Stimulated activated effector memory CD8-positive, alpha-beta T cell treated with anti-CD3 and anti-CD28 coated beads, Interleukin-12 subunit alpha, Interleukin-12 subunit beta, amount 100 ng/mL, for 72 hours (primary cell): ENCODE measurements at regions not wholly inside any gene's neighbourhood (a gene's known extent, or its start where the extent isn't known, plus 50 kb on each side); places are given as distances from the start of the nearest gene placed in this dataset.

Experiments
- ATAC-seq: fragments of 150-1000 bp; cut with Tn5 transposase; 2 replicates; pipeline ENCODE4 v1.10.0; 2021
- DNase-seq, 2 donors: peaks; one replicate each; pipeline ENCODE4 v3.0.0; 2021 to 2022; ENCODE audit warnings: low spot score in 2 of 2
- H3K27ac Mint-ChIP-seq: one replicate; pipeline ENCODE4 v1.8.0; 2022; ENCODE audit warnings: mild to moderate bottlenecking, mixed read lengths
- H3K36me3 Mint-ChIP-seq: one replicate; pipeline ENCODE4 v1.8.0; 2022; ENCODE audit warnings: mild to moderate bottlenecking, mixed read lengths
- H3K4me1 Mint-ChIP-seq: one replicate; pipeline ENCODE4 v1.8.0; 2022; ENCODE audit warnings: mixed read lengths
- H3K4me3 Mint-ChIP-seq: one replicate; pipeline ENCODE4 v1.8.0; 2022; ENCODE audit warnings: mild to moderate bottlenecking, mixed read lengths
- H3K9me3 Mint-ChIP-seq: one replicate; pipeline ENCODE4 v1.8.0; 2022; ENCODE audit warnings: mixed read lengths

GRCh38 chr9:82164159-82164558, 175.6 kb downstream of the SPATA31D1 start:
- DNase-seq (no peak), ATAC-seq (no peak)
- Mint-ChIP-seq H3K36me3 (no peaks in the 10 kb centered on the region), H3K9me3 (peaks cover 7% of the 10 kb centered on the region), H3K4me1 (no peaks in the 10 kb centered on the region), H3K27ac (no peak overlapping the region), H3K4me3 (no peak overlapping the region)

- Mint-ChIP-seq H3K27ac (no peak overlapping the region), H3K4me3 (no peak overlapping the region), H3K9me3 (no peaks in the 10 kb centered on the region), H3K4me1 (no peaks in the 10 kb centered on the region), H3K36me3 (no peaks in the 10 kb centered on the region)
- DNase-seq: no peak
- no peak for ATAC-seq
Observed at GRCh38 chr9:82167296-82167695, 178.7 kb downstream of the SPATA31D1 start.

- no peak overlapping the region for H3K4me3 Mint-ChIP-seq
- H3K27ac Mint-ChIP-seq: no peak overlapping the region
- no peaks in the 10 kb centered on the region for H3K36me3 Mint-ChIP-seq
- no peak for DNase-seq
- H3K4me1 Mint-ChIP-seq: no peaks in the 10 kb centered on the region
- ATAC-seq: no peak
- no peaks in the 10 kb centered on the region for H3K9me3 Mint-ChIP-seq
Observed at GRCh38 chr9:82168585-82168984, 180.0 kb downstream of the SPATA31D1 start.

- DNase-seq (no peak), ATAC-seq (no peak)
- Mint-ChIP-seq H3K4me3 (no peak overlapping the region), H3K4me1 (no peaks in the 10 kb centered on the region), H3K36me3 (no peaks in the 10 kb centered on the region), H3K9me3 (peaks cover 3% of the 10 kb centered on the region), H3K27ac (no peak overlapping the region)
Observed at GRCh38 chr9:82170866-82171265, 182.3 kb downstream of the SPATA31D1 start.

- no peak for DNase-seq
- H3K9me3 Mint-ChIP-seq: peaks cover 3% of the 10 kb centered on the region
- no peak for ATAC-seq
- no peaks in the 10 kb centered on the region for H3K36me3 Mint-ChIP-seq
- H3K4me3 Mint-ChIP-seq: no peak overlapping the region
- H3K27ac Mint-ChIP-seq: no peak overlapping the region
- no peaks in the 10 kb centered on the region for H3K4me1 Mint-ChIP-seq
Observed at GRCh38 chr9:82171271-82171670, 182.7 kb downstream of the SPATA31D1 start.

GRCh38 chr9:82180711-82181110, 192.1 kb downstream of the SPATA31D1 start:
- ATAC-seq (no peak), DNase-seq (no peak)
- Mint-ChIP-seq H3K9me3 (peaks cover 5% of the 10 kb centered on the region), H3K27ac (no peak overlapping the region), H3K4me3 (no peak overlapping the region), H3K4me1 (no peaks in the 10 kb centered on the region), H3K36me3 (no peaks in the 10 kb centered on the region)

- H3K27ac Mint-ChIP-seq: no peak overlapping the region
- H3K4me1 Mint-ChIP-seq: no peaks in the 10 kb centered on the region
- ATAC-seq (no peak), DNase-seq (no peak)
- no peak overlapping the region for H3K4me3 Mint-ChIP-seq
- H3K36me3 Mint-ChIP-seq: no peaks in the 10 kb centered on the region
- H3K9me3 Mint-ChIP-seq: peaks cover 2% of the 10 kb centered on the region
Observed at GRCh38 chr9:82183181-82183860, 194.7 kb downstream of the SPATA31D1 start.

- ATAC-seq (no peak), DNase-seq (no peak)
- Mint-ChIP-seq H3K4me1 (no peaks in the 10 kb centered on the region), H3K9me3 (peaks cover 2% of the 10 kb centered on the region), H3K27ac (no peak overlapping the region), H3K36me3 (no peaks in the 10 kb centered on the region), H3K4me3 (no peak overlapping the region)
Observed at GRCh38 chr9:82184524-82184923, 196.0 kb downstream of the SPATA31D1 start.

GRCh38 chr9:82188817-82189216, 200.2 kb downstream of the SPATA31D1 start:
- Mint-ChIP-seq H3K9me3 (peaks cover 5% of the 10 kb centered on the region), H3K4me1 (no peaks in the 10 kb centered on the region), H3K27ac (no peak overlapping the region), H3K36me3 (no peaks in the 10 kb centered on the region), H3K4me3 (no peak overlapping the region)
- no peak for DNase-seq
- ATAC-seq: no peak

- Mint-ChIP-seq H3K36me3 (no peaks in the 10 kb centered on the region), H3K27ac (no peak overlapping the region), H3K4me3 (no peak overlapping the region), H3K9me3 (peaks cover 9% of the 10 kb centered on the region), H3K4me1 (no peaks in the 10 kb centered on the region)
- no peak for ATAC-seq
- DNase-seq: no peak
Observed at GRCh38 chr9:82191082-82191770, 202.7 kb downstream of the SPATA31D1 start.

GRCh38 chr9:82192211-82192610, 203.6 kb downstream of the SPATA31D1 start:
- H3K9me3 Mint-ChIP-seq: peaks cover 9% of the 10 kb centered on the region
- ATAC-seq (no peak), DNase-seq (no peak)
- no peak overlapping the region for H3K4me3 Mint-ChIP-seq
- H3K27ac Mint-ChIP-seq: no peak overlapping the region
- no peaks in the 10 kb centered on the region for H3K4me1 Mint-ChIP-seq
- H3K36me3 Mint-ChIP-seq: no peaks in the 10 kb centered on the region

- Mint-ChIP-seq H3K4me1 (no peaks in the 10 kb centered on the region), H3K4me3 (no peak overlapping the region), H3K27ac (no peak overlapping the region), H3K36me3 (no peaks in the 10 kb centered on the region), H3K9me3 (peaks cover 11% of the 10 kb centered on the region)
- DNase-seq (no peak), ATAC-seq (no peak)
Observed at GRCh38 chr9:82196622-82197441, 208.3 kb downstream of the SPATA31D1 start.

- peaks cover 7% of the 10 kb centered on the region for H3K9me3 Mint-ChIP-seq
- no peaks in the 10 kb centered on the region for H3K4me1 Mint-ChIP-seq
- H3K27ac Mint-ChIP-seq: no peak overlapping the region
- ATAC-seq (no peak), DNase-seq (no peak)
- no peak overlapping the region for H3K4me3 Mint-ChIP-seq
- no peaks in the 10 kb centered on the region for H3K36me3 Mint-ChIP-seq
Observed at GRCh38 chr9:82201196-82201595, 212.6 kb downstream of the SPATA31D1 start.

- H3K9me3 Mint-ChIP-seq: peaks cover 7% of the 10 kb centered on the region
- no peak for ATAC-seq
- no peak for DNase-seq
- H3K4me1 Mint-ChIP-seq: no peaks in the 10 kb centered on the region
- H3K36me3 Mint-ChIP-seq: no peaks in the 10 kb centered on the region
- no peak overlapping the region for H3K27ac Mint-ChIP-seq
- H3K4me3 Mint-ChIP-seq: no peak overlapping the region
Observed at GRCh38 chr9:82202808-82203207, 214.2 kb downstream of the SPATA31D1 start.

- no peak overlapping the region for H3K27ac Mint-ChIP-seq
- no peak for ATAC-seq
- H3K36me3 Mint-ChIP-seq: no peaks in the 10 kb centered on the region
- H3K9me3 Mint-ChIP-seq: peaks cover 20% of the 10 kb centered on the region
- no peak overlapping the region for H3K4me3 Mint-ChIP-seq
- no peak for DNase-seq
- H3K4me1 Mint-ChIP-seq: no peaks in the 10 kb centered on the region
Observed at GRCh38 chr9:82206490-82206889, 217.9 kb downstream of the SPATA31D1 start.

GRCh38 chr9:82206946-82207345, 218.4 kb downstream of the SPATA31D1 start:
- Mint-ChIP-seq H3K9me3 (peaks cover 20% of the 10 kb centered on the region), H3K27ac (no peak overlapping the region), H3K4me1 (no peaks in the 10 kb centered on the region), H3K36me3 (no peaks in the 10 kb centered on the region), H3K4me3 (no peak overlapping the region)
- DNase-seq: no peak
- ATAC-seq: no peak
